WTC11 (cell line): ENCODE measurements at regions not wholly inside any gene's neighbourhood (a gene's known extent, or its start where the extent isn't known, plus 50 kb on each side); places are given as distances from the start of the nearest gene placed in this dataset.

Source experiments
- ATAC-seq: fragments of 200-7000 bp; cut with Tn5 transposase; 2 replicates; pipeline ENCODE4 v1.10.0; 2021; ENCODE audit warnings: mild to moderate bottlenecking, moderate library complexity
- CTCF ChIA-PET: fragments of 300-600 bp; sonication (Branson Sonifier 250); formaldehyde crosslinking; loops from one replicate; lab custom pipeline; 2021; ENCODE audit warnings: antibody characterized with exemption; lab: Charles Lee
- POLR2A ChIA-PET: fragments of 350-600 bp; sonication (Branson Sonifier 250); formaldehyde crosslinking; loops from one replicate; lab custom pipeline; 2021; ENCODE audit warnings: antibody characterized with exemption; lab: Charles Lee
- DNase-seq: peaks from one replicate; pipeline ENCODE4 v3.0.0; 2021; ENCODE audit warnings: low spot score
- H3K27ac Mint-ChIP-seq: 2 replicates; pipeline ENCODE4 v1.8.0; 2021; ENCODE audit warnings: mixed read lengths
- H3K27me3 Mint-ChIP-seq: 2 replicates; pipeline ENCODE4 v1.8.0; 2021; ENCODE audit warnings: low read depth, mild to moderate bottlenecking, moderate library complexity, mixed read lengths
- H3K36me3 Mint-ChIP-seq: 2 replicates; pipeline ENCODE4 v1.8.0; 2021; ENCODE audit warnings: mixed read lengths
- H3K4me1 Mint-ChIP-seq: 2 replicates; pipeline ENCODE4 v1.8.0; 2022; ENCODE audit warnings: mixed read lengths
- H3K4me3 Mint-ChIP-seq: 2 replicates; pipeline ENCODE4 v1.8.0; 2021; ENCODE audit warnings: mild to moderate bottlenecking, moderate library complexity, mixed read lengths
- H3K9me3 Mint-ChIP-seq: 2 replicates; pipeline ENCODE4 v1.8.0; 2021; ENCODE audit warnings: mixed read lengths
- FOXK1 ChIP-seq: sonication (generic); formaldehyde crosslinking; IDR thresholded peaks from 2 replicates; pipeline ENCODE4 v1.8.0; 2022; ENCODE audit warnings: mild to moderate bottlenecking, moderate library complexity, missing genetic modification reagents
- FOXP1 ChIP-seq: sonication (generic); formaldehyde crosslinking; IDR thresholded peaks from 2 replicates; pipeline ENCODE4 v1.8.0; 2022; ENCODE audit warnings: missing genetic modification reagents, mild to moderate bottlenecking, moderate library complexity, borderline replicate concordance
- SMAD3 ChIP-seq: sonication (generic); formaldehyde crosslinking; IDR thresholded peaks from 2 replicates; pipeline ENCODE4 v1.8.0; 2022; ENCODE audit warnings: missing genetic modification reagents, mild to moderate bottlenecking, borderline replicate concordance
- TCF7 ChIP-seq: sonication (generic); formaldehyde crosslinking; IDR thresholded peaks from 2 replicates; pipeline ENCODE4 v1.8.0; 2022; ENCODE audit warnings: mild to moderate bottlenecking, low read depth, missing genetic modification reagents, moderate library complexity
- TEAD1 ChIP-seq: sonication (generic); formaldehyde crosslinking; IDR thresholded peaks from 2 replicates; pipeline ENCODE4 v1.8.0; 2022; ENCODE audit warnings: mild to moderate bottlenecking, missing genetic modification reagents
- ZNF232 ChIP-seq: sonication (generic); formaldehyde crosslinking; IDR thresholded peaks from 2 replicates; pipeline ENCODE4 v1.8.0; 2022; ENCODE audit warnings: mild to moderate bottlenecking, missing genetic modification reagents
- ZNF423 ChIP-seq: fragments of 250-450 bp; sonication (Bioruptor Pico); IDR thresholded peaks from 2 replicates; pipeline ENCODE4 v2.1.2; 2022; ENCODE audit warnings: mild to moderate bottlenecking, moderate library complexity
- ZNF671 ChIP-seq: fragments of 250-450 bp; sonication (Bioruptor Pico); IDR thresholded peaks from 2 replicates; pipeline ENCODE4 v1.8.0; 2021; ENCODE audit warnings: mild to moderate bottlenecking
- TF ChIP-seq, protein P1 (sequence below): sonication (generic); formaldehyde crosslinking; IDR thresholded peaks from 2 replicates; pipeline ENCODE4 v1.8.1; 2023; ENCODE audit warnings: mild to moderate bottlenecking, missing genetic modification reagents, borderline replicate concordance
- TF ChIP-seq, protein P2 (sequence below): sonication (generic); formaldehyde crosslinking; IDR thresholded peaks from 2 replicates; pipeline ENCODE4 v1.8.0; 2022; ENCODE audit warnings: mild to moderate bottlenecking, missing genetic modification reagents
- TF ChIP-seq, protein P3 (sequence below): fragments of 250-450 bp; sonication (Bioruptor Pico); IDR thresholded peaks from 2 replicates; pipeline ENCODE4 v1.9.0; 2021; ENCODE audit warnings: moderate library complexity, mild to moderate bottlenecking, inconsistent platforms, borderline replicate concordance
- TF ChIP-seq, protein P4 (sequence below): sonication (generic); formaldehyde crosslinking; conservative IDR thresholded peaks from 2 replicates; pipeline ENCODE4 v1.8.1; 2022; ENCODE audit warnings: mild to moderate bottlenecking, missing genetic modification reagents
- TF ChIP-seq, protein P5 (sequence below): sonication (generic); formaldehyde crosslinking; IDR thresholded peaks from 2 replicates; pipeline ENCODE4 v1.8.0; 2023; ENCODE audit warnings: mild to moderate bottlenecking, missing genetic modification reagents
- TF ChIP-seq, protein P6 (sequence below): sonication (generic); formaldehyde crosslinking; IDR thresholded peaks from 2 replicates; pipeline ENCODE4 v1.8.0; 2023; ENCODE audit warnings: missing genetic modification reagents
- TF ChIP-seq, protein P7 (sequence below): fragments of 200-600 bp; IDR thresholded peaks from 2 replicates; pipeline ENCODE4 v1.8.0; 2022; ENCODE audit warnings: antibody characterized with exemption
- TF ChIP-seq, protein P8 (sequence below): fragments of 250-450 bp; sonication (Bioruptor Pico); IDR thresholded peaks from 2 replicates; pipeline ENCODE4 v1.8.0; 2021; ENCODE audit warnings: mild to moderate bottlenecking
- TF ChIP-seq, protein P9 (sequence below): sonication (generic); formaldehyde crosslinking; IDR thresholded peaks from 2 replicates; pipeline ENCODE4 v1.8.1; 2022; ENCODE audit warnings: mild to moderate bottlenecking, missing genetic modification reagents, moderate library complexity, borderline replicate concordance

DNA sequence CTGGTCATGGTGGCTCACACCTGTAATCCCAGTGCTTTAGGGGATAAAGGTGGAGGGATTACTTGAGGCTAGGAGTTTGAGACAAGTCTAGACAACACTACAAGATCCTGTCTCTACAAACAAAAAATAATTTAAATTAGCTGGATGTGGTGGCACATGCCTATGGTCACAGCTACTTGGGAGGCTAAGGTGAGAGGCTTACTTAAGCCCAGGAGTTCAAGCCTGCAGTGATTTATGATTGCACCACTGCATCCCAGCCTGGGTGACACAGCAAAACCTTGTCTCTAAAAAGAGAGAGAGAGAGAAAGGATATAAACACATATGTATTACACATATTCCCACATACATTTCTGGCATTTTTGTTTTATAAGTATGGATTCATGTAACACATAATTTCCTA is 325.2 kb downstream of the DUSP10 start (continued):
- TF ChIP-seq TEAD1 (CRISPR knock-in tag): no peak
- TF ChIP-seq, protein P1, sequence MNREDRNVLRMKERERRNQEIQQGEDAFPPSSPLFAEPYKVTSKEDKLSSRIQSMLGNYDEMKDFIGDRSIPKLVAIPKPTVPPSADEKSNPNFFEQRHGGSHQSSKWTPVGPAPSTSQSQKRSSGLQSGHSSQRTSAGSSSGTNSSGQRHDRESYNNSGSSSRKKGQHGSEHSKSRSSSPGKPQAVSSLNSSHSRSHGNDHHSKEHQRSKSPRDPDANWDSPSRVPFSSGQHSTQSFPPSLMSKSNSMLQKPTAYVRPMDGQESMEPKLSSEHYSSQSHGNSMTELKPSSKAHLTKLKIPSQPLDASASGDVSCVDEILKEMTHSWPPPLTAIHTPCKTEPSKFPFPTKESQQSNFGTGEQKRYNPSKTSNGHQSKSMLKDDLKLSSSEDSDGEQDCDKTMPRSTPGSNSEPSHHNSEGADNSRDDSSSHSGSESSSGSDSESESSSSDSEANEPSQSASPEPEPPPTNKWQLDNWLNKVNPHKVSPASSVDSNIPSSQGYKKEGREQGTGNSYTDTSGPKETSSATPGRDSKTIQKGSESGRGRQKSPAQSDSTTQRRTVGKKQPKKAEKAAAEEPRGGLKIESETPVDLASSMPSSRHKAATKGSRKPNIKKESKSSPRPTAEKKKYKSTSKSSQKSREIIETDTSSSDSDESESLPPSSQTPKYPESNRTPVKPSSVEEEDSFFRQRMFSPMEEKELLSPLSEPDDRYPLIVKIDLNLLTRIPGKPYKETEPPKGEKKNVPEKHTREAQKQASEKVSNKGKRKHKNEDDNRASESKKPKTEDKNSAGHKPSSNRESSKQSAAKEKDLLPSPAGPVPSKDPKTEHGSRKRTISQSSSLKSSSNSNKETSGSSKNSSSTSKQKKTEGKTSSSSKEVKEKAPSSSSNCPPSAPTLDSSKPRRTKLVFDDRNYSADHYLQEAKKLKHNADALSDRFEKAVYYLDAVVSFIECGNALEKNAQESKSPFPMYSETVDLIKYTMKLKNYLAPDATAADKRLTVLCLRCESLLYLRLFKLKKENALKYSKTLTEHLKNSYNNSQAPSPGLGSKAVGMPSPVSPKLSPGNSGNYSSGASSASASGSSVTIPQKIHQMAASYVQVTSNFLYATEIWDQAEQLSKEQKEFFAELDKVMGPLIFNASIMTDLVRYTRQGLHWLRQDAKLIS (CRISPR knock-in tag): no peak
- TF ChIP-seq FOXP1 (CRISPR knock-in tag): no peak
- TF ChIP-seq SMAD3 (CRISPR knock-in tag): no peak
- TF ChIP-seq, protein P2, sequence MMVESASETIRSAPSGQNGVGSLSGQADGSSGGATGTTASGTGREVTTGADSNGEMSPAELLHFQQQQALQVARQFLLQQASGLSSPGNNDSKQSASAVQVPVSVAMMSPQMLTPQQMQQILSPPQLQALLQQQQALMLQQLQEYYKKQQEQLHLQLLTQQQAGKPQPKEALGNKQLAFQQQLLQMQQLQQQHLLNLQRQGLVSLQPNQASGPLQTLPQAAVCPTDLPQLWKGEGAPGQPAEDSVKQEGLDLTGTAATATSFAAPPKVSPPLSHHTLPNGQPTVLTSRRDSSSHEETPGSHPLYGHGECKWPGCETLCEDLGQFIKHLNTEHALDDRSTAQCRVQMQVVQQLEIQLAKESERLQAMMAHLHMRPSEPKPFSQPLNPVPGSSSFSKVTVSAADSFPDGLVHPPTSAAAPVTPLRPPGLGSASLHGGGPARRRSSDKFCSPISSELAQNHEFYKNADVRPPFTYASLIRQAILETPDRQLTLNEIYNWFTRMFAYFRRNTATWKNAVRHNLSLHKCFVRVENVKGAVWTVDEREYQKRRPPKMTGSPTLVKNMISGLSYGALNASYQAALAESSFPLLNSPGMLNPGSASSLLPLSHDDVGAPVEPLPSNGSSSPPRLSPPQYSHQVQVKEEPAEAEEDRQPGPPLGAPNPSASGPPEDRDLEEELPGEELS (CRISPR knock-in tag): no peak
- TF ChIP-seq, protein P3, sequence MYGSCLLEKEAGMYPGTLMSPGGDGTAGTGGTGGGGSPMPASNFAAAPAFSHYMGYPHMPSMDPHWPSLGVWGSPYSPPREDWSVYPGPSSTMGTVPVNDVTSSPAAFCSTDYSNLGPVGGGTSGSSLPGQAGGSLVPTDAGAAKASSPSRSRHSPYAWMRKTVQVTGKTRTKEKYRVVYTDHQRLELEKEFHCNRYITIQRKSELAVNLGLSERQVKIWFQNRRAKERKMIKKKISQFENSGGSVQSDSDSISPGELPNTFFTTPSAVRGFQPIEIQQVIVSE (CRISPR knock-in tag): no peak
- TF ChIP-seq, protein P4, sequence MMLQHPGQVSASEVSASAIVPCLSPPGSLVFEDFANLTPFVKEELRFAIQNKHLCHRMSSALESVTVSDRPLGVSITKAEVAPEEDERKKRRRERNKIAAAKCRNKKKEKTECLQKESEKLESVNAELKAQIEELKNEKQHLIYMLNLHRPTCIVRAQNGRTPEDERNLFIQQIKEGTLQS: no peak
- TF ChIP-seq TCF7: no peak
- TF ChIP-seq ZNF423 (CRISPR knock-in tag): no peak
- TF ChIP-seq, all 79 proteins: peak for 0

DNA sequence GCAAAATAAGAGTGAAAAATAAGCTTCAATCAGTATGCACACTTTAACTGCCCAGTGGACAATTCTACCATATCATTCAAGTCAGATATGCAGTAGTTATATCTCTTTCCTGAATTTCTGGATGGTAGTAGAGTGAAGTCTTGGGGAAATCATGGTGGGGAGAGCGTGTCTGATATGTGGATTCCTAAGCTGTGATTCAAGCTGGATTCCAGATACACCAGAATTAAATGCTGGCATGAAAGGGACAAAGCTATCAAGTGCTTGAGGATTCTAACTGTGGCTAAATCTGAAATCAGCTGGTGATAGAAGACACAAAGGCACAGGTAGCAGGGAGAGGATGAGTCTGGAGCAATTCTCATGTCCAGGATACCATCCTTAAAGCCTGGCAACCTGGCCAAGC is 323.5 kb downstream of the DUSP10 start:
- POLR2A ChIA-PET: no interaction called here
- Mint-ChIP-seq H3K27ac (no peak overlapping the region), H3K27me3 (no peaks in the 10 kb centered on the region), H3K4me3 (no peak overlapping the region), H3K9me3 (peaks cover 4% of the 10 kb centered on the region; the same call in 1 of the 2 replicates), H3K4me1 (peaks cover 8% of the 10 kb centered on the region), H3K36me3 (no peaks in the 10 kb centered on the region)
- no peak for ATAC-seq
- CTCF ChIA-PET: interaction anchor here (0.9 to 1.4 kb wide), 2 partner anchors 17 to 154 kb away, joined by 3 to 5 read pairs; no protein-coding TSS in a partner anchor
- no peak for TF ChIP-seq FOXK1
- TF ChIP-seq, protein P5, sequence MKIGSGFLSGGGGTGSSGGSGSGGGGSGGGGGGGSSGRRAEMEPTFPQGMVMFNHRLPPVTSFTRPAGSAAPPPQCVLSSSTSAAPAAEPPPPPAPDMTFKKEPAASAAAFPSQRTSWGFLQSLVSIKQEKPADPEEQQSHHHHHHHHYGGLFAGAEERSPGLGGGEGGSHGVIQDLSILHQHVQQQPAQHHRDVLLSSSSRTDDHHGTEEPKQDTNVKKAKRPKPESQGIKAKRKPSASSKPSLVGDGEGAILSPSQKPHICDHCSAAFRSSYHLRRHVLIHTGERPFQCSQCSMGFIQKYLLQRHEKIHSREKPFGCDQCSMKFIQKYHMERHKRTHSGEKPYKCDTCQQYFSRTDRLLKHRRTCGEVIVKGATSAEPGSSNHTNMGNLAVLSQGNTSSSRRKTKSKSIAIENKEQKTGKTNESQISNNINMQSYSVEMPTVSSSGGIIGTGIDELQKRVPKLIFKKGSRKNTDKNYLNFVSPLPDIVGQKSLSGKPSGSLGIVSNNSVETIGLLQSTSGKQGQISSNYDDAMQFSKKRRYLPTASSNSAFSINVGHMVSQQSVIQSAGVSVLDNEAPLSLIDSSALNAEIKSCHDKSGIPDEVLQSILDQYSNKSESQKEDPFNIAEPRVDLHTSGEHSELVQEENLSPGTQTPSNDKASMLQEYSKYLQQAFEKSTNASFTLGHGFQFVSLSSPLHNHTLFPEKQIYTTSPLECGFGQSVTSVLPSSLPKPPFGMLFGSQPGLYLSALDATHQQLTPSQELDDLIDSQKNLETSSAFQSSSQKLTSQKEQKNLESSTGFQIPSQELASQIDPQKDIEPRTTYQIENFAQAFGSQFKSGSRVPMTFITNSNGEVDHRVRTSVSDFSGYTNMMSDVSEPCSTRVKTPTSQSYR (CRISPR knock-in tag): no peak
- TF ChIP-seq ZNF671: no peak
- TF ChIP-seq, protein P6, sequence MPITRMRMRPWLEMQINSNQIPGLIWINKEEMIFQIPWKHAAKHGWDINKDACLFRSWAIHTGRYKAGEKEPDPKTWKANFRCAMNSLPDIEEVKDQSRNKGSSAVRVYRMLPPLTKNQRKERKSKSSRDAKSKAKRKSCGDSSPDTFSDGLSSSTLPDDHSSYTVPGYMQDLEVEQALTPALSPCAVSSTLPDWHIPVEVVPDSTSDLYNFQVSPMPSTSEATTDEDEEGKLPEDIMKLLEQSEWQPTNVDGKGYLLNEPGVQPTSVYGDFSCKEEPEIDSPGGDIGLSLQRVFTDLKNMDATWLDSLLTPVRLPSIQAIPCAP: no peak
- TF ChIP-seq, protein P7, sequence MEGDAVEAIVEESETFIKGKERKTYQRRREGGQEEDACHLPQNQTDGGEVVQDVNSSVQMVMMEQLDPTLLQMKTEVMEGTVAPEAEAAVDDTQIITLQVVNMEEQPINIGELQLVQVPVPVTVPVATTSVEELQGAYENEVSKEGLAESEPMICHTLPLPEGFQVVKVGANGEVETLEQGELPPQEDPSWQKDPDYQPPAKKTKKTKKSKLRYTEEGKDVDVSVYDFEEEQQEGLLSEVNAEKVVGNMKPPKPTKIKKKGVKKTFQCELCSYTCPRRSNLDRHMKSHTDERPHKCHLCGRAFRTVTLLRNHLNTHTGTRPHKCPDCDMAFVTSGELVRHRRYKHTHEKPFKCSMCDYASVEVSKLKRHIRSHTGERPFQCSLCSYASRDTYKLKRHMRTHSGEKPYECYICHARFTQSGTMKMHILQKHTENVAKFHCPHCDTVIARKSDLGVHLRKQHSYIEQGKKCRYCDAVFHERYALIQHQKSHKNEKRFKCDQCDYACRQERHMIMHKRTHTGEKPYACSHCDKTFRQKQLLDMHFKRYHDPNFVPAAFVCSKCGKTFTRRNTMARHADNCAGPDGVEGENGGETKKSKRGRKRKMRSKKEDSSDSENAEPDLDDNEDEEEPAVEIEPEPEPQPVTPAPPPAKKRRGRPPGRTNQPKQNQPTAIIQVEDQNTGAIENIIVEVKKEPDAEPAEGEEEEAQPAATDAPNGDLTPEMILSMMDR: no peak
- TF ChIP-seq, protein P8, sequence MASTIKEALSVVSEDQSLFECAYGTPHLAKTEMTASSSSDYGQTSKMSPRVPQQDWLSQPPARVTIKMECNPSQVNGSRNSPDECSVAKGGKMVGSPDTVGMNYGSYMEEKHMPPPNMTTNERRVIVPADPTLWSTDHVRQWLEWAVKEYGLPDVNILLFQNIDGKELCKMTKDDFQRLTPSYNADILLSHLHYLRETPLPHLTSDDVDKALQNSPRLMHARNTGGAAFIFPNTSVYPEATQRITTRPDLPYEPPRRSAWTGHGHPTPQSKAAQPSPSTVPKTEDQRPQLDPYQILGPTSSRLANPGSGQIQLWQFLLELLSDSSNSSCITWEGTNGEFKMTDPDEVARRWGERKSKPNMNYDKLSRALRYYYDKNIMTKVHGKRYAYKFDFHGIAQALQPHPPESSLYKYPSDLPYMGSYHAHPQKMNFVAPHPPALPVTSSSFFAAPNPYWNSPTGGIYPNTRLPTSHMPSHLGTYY (CRISPR knock-in tag): no peak
- TF ChIP-seq, protein P2 (CRISPR knock-in tag): no peak
- no peak for TF ChIP-seq ZNF232 (CRISPR knock-in tag)
- TF ChIP-seq, protein P9, sequence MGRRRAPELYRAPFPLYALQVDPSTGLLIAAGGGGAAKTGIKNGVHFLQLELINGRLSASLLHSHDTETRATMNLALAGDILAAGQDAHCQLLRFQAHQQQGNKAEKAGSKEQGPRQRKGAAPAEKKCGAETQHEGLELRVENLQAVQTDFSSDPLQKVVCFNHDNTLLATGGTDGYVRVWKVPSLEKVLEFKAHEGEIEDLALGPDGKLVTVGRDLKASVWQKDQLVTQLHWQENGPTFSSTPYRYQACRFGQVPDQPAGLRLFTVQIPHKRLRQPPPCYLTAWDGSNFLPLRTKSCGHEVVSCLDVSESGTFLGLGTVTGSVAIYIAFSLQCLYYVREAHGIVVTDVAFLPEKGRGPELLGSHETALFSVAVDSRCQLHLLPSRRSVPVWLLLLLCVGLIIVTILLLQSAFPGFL (CRISPR knock-in tag): no peak
- no peak for DNase-seq
